GM21367 (cell line): ENCODE measurements at regions not wholly inside any gene's neighbourhood (a gene's known extent, or its start where the extent isn't known, plus 50 kb on each side); places are given as distances from the start of the nearest gene placed in this dataset.
"Not testable (repeated sequence)": the region's sequence is repeated elsewhere in the genome, so short reads cannot be mapped to it uniquely, and the experiment has no call there.

ENCODE experiments used
- ATAC-seq: cut with Tn5 transposase; IDR thresholded peaks from one replicate; pipeline ENCODE4 v1.9.1; 2021; ENCODE audit not compliant: unreplicated experiment

DNA sequence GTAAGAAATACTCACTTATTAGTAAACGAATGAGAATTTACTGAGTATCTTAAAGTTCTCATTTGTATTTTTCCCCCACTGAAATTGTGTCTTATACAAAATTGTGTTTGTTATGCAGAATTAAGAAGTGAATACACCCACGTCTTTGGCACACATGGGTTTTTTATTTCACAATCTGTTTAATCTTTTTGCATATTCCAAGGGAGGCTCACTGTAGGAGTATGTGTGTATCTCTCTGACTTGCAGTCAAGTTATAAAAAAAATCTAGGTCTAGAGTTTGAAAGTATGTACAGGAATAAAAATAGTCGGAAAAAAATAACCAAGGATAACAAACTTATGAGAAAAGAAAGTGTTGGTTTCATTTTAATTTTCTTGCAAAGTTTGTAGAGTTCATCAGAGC is 255.2 kb downstream of the PDCD6IP start:
- no peak for ATAC-seq

DNA sequence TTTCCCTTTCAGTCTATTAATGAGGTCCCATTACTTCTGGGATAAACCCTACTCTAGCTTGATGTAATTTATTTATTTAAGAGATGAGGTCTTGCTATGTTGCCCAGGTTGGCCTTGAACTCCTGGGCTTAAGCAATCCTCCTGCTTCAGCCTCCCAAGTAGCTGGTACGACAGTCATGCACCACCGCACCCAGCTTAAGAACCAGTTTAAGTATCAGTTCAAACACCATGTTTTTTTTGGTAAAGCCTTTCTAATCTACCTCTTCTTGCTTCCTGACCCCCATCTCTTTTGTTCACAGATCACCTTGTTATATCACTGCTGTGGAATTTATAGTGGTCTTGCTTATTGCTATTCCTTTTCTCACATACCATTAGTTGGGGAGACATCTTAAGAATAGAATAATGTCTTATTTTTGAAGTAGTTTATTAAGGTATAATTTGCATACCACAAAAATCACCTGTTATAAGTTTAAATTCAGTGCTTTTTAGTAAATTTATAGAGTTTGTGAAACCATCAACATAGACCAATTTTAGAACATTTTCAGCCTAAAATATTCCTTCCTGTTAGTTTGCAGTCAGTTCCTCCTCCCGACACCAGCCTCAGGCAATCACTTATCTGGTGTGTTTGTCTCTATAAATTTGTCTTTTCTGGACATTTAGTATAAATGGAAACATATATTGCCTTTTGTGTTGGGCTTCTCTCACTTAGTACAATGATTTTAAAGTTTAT is 257.9 kb downstream of the PDCD6IP start:
- peak; percentile 18 for ATAC-seq

DNA sequence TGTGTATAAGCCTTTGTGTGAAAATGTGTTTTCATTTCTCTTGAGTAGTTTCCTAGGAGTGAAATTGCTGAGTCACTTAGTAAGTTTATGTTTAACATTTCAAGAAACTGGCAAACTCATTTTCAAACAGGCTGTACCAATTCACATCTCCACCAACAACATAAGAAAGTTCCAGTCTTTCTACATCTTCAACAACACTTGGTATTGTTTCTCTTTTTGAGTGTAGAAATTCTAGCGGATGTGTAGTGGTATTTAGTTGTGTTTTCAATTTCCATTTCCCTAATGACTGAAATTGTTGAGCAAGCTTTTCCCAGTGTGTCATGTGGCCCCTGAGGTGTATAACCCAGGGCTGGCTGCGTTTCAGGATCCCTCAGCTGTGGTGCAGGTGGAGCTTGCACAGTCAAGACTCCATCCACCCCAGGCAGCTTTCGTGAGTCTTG is 258.5 kb downstream of the PDCD6IP start:
- peak; percentile 94 for ATAC-seq

DNA sequence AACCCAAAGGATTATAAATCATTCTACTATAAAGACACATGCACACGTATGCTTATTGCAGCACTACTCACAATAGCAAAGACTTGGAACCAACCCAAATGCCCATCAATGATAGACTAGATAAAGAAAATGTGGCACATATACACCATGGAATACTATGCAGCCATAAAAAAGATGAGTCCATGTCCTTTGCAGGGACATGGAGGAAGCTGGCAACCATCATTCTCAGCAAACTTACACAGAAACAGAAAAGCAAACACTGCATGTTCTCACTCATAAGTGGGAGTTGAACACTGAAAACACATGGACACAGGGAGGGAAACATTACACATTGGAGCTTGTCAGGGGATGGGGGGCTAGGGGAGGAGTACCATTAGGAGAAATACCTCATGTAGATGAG is 262.6 kb downstream of the PDCD6IP start:
- ATAC-seq, result not testable (repeated sequence)

DNA sequence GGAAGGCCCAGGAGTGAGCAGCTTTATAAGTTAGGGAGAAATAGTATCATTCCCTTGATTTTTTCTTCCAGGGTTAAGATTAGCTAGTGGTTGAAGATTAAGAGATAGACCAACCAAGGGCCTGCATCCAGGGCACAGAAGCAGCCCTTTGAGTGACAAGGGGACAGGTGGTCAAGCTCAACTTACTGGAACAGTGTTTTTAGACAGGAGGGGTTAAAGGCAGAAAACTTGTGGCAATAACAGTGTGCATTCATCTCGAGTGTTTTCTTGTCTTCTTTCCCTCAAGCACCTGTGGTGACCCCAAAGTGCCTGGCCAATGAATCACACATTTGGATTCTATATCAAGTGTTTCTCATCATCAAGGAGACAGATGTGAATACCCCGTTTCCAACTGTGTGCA is 267.5 kb downstream of the PDCD6IP start:
- no peak for ATAC-seq

DNA sequence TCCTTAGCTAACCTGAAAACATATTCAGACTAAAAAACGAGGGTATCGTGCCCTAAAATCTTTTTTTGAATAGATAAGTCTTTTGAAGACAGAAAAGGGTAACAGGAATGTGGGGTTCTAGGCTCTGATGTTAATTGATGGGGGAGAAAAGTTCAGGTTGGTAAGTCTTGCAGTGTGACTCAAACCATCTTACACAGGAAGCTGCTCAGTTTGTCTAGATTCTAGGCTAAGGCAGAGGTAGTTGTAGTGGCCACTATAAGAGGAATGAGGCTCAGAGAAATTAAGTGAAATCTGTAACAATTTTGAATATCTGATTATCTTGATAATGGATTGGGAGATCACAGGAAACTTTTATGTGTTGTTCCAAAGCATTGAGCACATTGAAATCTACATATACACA is 267.9 kb downstream of the PDCD6IP start:
- ATAC-seq, result no peak

DNA sequence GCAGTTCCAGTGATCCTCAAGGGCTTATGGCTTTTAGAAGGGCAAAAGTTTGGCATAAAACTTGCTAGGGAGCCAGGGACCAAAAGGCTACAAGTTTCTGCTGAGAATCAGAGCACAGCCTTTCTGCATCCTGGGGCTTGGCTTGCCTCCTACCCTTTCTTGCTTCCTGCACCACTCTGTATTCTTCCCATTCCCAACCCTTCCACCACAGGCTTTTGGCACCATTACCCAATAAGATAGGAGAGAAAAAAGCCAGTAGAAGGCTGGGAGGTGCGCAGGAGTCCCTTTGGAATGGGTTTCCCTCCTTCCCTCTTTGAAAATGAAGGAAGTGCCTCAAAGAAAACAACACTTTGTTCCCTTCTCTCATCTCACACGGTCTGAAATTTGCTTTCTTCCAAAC is 268.6 kb downstream of the PDCD6IP start:
- ATAC-seq, result no peak

DNA sequence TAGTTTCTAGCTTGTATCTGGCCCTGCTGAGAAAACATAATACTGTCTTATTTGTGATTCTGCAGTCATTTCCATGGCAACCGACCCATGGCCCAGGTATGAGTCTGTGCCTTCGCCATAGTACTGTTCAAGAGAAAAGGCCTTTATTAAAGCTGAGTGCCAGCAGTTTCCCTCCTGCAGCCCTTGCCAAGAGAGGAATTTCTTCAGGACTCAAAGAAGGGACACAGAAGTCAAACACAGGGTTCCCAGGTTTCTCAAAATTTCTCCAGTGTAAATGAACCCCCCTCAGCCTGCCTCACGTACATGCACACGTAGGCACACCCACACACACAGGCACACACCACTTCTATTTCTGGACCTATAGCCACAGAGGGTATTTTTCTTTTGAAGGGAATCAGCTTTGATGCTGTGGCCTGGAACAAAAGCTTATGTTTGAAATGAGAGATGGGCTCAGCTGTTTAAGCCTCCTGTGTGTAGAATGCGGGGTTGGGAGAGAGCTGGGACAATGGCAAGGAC is 269.2 kb downstream of the PDCD6IP start:
- ATAC-seq, result no peak

DNA sequence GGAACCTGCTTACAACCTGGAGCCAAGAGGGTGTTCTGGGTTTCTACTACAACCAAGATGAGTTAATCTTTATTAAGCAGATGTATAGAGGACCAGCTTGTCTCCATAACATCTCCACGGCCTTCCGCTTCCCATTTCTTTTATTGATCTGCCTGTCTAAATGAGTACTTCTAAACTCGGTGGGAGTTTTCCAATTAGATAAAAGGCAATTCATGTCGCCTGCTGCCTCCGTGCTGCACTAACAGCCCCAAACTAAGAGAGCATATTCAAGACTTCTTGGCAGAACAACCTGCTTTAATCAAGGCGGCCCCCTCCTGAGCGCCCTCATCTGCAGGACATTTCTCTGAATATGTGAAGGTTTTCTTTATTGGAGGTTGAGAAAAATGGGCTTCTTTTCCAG is 270.1 kb downstream of the PDCD6IP start:
- ATAC-seq, result no peak

DNA sequence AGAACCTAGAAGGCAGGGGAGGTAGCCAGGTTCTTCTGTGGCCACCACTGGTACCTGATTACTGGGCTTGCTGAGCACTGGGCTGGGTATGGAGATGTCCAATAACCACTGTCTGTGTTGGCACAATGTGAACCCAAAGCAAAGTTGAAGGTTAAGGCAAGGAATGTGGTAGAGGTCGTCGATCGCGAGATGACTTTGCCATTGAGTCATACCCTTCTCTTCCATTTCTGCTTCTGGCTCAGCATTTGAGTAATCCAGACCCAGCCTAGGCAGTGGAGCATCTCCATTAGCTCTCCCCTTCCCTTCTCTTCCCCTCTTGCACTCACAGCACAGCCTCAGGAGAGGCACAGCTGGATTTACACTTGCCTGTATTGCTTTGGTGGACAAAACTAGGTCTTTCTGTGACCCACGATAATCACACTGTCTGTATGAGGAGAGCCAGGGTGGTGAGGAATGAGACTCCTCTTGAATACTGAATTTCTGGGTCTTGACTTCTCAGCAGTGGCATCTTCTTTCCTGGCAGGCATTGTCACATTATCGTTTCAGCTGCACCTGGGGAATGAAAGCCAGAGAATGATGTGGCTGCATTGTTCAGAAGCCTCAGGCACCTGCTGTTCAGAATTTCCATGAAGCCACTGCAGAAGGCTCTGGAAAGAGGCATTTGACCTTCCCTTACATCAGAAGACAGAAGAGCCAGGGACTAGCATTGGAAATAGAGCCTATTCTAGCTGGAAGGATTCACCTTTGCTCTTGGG is 272.6 kb downstream of the PDCD6IP start:
- ATAC-seq, result no peak

DNA sequence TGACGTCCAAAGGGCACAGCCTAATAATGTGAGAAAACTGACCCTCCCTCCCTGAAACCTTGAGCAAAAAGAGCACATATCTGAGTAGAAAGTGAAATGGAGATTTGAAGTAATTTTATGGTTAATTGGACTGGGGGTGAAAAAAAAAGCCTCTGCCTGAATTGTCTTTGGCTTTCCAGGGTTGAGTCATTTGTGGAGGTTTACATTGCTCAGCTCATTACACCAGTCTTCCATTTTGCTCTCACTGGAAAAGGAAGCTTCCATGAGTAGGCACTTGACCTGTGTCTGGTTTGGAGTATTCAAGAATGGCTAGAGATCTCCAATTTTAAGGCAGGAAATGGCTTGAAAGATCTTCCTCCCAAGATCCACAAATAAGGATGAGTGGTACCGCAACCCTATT is 273.9 kb downstream of the PDCD6IP start:
- peak; percentile 32 for ATAC-seq

DNA sequence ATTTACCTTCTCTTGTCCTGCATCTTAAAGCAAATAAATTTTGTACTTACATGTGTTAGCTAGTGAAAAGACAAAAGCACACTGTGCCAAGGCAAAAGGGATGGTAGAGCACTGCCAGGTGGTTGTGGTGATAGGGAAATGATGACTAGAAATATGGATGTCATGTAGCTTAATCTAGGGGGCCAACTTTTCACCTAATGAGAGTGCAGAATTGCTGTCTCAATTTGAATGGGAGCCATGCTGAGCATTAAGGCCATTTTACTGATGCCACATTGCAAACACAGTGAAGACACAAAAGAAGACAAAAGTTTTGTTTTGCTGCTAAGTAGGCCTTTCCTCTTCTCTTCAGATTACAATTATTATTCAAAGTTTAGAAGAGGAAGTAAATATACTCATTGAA is 274.7 kb downstream of the PDCD6IP start:
- ATAC-seq, result no peak

DNA sequence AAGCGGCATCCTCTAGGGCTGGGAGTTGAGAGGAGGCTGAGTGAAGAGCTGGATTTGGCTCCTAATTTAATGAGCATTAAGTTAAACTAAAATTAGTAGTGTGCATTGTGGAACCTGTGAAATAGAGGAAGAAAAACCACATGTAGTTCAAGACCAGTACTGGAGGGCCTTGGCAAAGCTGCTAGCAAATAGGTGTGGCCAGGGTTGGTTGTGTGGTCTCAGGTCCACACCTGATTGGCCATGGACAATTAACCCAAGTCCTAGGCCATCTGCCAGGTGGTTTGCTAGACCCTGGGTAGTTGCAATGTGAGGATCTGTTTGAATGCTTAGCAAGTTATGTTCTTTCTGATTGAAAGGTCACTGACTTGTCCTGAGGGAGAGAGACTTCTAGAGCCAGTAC is 275.5 kb downstream of the PDCD6IP start:
- peak; percentile 42 for ATAC-seq

DNA sequence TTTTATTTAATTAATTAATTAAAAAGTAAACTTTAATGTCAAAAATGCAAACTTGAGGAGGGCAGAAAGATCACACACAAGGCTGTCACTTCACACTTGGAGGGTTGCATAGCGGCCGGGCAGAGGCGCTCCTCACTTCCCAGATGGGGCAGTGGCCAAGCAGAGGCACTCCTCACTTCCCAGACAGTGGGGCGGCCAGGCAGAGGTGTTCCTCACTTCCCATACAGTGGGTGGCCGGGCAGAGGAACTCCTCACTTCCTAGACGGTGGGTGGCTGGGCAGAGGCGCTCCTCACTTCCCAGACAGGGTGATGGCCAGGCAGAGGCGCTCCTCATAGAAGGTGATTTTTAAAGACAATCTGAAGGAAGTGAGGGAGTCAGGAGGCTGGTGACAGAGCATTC is 277.5 kb downstream of the PDCD6IP start:
- ATAC-seq, result no peak

DNA sequence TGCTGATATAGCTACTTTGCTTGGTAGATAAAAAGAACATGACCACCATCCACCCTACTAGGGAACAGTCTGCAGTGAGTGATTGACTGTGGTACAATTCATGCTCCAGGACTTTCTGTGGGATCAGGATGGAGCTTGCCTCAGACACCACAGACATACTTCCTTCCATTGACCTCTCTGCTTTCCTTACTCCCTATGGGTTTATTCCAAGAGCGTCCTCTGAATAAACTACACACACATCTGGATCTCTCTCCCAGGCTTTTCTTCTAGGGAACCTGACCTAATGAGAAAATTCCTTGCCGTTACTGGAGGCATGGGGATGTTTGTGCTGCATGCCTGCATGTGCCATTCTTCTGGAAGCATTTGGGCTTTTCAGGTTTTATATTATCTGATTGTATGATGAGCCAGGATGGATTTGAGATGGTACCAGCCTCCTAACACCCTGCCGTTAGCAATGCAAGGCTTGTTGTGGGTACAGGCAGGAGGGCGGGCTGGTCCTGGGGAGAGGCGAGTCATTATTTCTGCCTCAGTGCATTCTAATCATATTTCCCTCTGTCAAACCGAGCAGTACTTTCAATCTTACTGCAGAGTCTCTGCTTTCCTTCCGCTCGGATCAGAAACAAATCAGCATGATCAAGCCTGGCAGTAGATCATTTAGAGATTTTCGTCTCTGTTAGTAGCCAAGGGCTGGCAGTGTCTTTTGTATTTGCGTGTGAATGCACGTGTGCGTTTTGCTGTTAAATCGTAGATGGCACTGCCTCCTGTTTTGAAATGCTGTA is 279.2 kb downstream of the PDCD6IP start:
- peak; percentile 81 for ATAC-seq

DNA sequence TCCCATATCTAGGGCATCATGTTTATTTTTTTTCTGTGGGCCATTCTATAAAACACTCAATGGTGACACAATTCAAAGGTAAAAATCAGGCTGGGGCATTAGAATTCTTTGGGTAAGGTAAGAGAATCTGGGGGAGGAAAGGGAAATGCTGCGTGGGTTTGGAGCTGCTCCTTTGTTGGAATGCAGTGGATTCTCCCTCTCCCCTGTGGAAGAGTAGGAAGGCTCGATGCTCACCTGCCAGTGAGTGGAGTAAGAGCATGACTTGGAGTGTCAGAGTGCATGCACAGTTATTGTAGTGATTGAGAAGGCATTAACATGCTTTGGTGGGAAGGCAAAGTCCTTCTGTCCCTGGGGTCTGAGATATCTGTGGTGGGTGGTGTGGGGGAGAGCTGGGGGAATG is 280.0 kb downstream of the PDCD6IP start:
- ATAC-seq, result no peak

DNA sequence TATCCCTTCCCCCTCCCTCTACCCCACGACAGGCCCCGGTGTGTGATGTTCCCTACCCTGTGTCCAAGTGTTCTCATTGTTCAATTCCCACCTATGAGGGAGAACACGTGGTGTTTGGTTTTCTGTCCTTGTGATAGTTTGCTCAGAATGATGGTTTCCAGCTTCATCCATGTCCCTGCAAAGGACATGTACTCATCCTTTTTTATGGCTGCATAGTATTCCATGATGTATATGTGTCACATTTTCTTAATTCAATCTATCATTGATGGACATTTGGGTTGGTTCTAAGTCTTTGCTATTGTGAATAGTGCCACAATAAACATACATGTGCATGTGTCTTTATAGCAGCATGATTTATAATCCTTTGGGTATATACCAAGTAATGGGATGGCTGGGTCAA is 281.4 kb downstream of the PDCD6IP start:
- not testable (repeated sequence) for ATAC-seq

DNA sequence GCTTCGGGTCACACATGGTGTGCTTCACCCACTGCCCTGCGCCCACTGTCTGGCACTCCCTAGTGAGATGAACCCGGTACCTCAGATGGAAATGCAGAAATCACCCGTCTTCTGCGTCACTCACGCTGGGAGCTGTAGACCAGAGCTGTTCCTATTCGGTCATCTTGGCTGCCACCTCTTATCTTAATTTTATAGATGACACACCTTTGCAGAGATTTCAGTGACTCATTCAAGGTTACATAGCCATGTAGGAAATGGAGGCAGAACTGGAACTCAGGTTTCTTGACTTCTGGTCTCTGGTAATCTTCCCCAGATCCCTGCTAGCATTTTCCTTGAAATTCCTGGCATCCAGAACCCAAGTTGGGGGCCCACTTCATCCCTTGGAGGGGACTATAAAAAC is 291.9 kb downstream of the PDCD6IP start:
- ATAC-seq, result not testable (repeated sequence)

DNA sequence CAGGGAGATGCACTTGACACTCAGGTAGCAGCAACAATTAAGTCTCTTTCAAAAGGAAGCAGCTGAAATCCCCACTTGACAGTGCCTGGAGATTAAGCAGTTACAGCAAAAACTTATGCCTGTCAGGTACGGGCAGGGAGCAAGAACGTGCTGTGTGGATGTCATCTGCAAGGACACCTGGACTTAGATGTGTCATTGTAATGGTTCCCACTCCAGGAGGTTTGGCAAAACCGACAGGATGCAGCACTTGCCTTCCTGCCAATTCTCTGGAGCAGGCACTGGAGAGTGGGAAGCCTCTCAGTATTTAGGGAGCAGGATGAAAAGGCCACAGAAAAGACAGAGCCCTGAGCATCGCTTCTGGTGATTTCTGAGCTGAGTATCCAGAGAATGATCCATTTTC is 292.4 kb downstream of the PDCD6IP start:
- ATAC-seq, result no peak

DNA sequence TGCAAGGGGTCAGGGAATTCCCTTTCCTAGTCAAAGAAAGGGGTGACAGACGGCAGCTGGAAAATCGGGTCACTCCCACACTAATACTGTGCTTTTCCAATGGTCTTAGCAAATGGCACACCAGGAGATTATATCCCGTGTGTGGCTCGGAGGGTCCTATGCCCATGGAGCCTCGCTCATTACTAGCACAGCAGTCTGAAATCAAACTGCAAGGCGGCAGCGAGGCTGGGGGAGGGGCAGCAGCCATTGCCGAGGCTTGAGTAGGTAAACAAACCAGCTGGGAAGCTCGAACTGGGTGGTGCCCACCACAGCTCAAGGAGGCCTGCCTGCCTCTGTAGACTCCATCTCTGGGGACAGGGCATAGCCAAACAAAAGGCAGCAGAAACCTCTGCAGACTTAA is 295.9 kb downstream of the PDCD6IP start:
- ATAC-seq, result not testable (repeated sequence)

DNA sequence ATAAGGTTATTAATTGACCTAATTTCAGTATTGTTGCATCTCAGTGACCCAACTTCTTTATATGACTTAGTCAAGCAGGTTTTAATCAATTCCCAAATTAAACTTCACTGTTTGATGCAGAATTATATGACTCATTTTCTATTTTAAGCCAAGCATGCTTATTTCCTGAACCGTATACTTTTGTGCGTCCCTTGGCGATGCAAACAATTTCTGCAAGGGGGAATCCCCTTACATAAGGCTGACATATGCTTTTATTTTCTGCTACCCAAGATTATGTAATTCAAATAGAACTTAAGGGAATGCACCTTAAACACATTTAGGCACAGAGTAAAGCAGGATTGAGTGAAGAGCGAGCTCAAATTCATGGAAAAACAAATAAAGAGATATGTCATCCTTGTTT is 303.9 kb downstream of the PDCD6IP start:
- ATAC-seq, result no peak

DNA sequence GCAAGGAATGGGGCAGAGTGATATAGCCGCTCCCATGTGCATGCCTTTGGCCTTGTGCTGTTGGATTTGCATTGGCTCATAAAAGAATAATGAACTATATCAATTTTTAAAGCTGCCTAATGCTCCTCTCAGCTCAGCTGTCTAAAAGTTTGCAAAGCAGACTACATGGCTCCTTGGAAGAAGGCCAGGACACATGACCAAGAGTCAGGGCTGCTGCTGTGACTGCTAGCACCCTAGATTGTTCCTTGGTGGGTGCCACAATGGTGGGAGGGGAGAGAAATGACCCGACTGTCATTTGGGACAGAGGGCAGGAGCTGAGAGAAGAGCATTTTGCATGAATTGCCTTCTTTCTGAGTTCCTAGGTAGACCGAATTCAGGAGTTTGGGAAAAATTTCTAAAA is 307.9 kb downstream of the PDCD6IP start:
- ATAC-seq, result no peak
